PC-9 (cell line): ENCODE measurements at regions not wholly inside any gene's neighbourhood (a gene's known extent, or its start where the extent isn't known, plus 50 kb on each side); places are given as distances from the start of the nearest gene placed in this dataset.

Source experiments
- BruUV-seq: library from RNA; stranded (reverse); fragments of 400-500 nt; replicated peaks from 2 replicates; lab custom pipeline; 2021; lab: Mats Ljungman, UMichigan
- CTCF ChIA-PET: fragments of 300-600 bp; sonication (Branson Sonifier 250); formaldehyde crosslinking; loops from one replicate; lab custom pipeline; 2022; ENCODE audit warnings: antibody characterized with exemption; lab: Charles Lee
- POLR2A ChIA-PET: fragments of 300-600 bp; sonication (Branson Sonifier 250); formaldehyde crosslinking; loops from one replicate; lab custom pipeline; 2022; ENCODE audit warnings: antibody characterized with exemption; ENCODE audit not compliant: unreplicated experiment; lab: Charles Lee
- DNase-seq, 2 experiments: peaks; one replicate each; pipeline versions ENCODE4 v3.0.0 to v3.0.0-alpha.2; 2015 to 2022; ENCODE audit warnings: mixed read lengths in 1 of 2
- H2AFZ ChIP-seq: fragments of 200-600 bp; sonication (generic); 2 replicates; pipeline ENCODE4 v1.8.1; 2017; ENCODE audit warnings: antibody characterized with exemption
- H3F3A ChIP-seq: fragments of 200-600 bp; sonication (generic); 2 replicates; pipeline ENCODE4 v1.8.1; 2017; ENCODE audit warnings: antibody characterized with exemption, mild to moderate bottlenecking, low read depth; ENCODE audit not compliant: insufficient read depth
- H3K27ac ChIP-seq: fragments of 200-600 bp; sonication (generic); 2 replicates; pipeline ENCODE4 v1.6.1; 2016; ENCODE audit warnings: mixed run types
- H3K27me3 ChIP-seq: fragments of 200-600 bp; sonication (generic); 2 replicates; pipeline ENCODE4 v1.6.1; 2016; ENCODE audit warnings: low read depth, mixed run types; ENCODE audit not compliant: insufficient read depth
- H3K36me3 ChIP-seq: fragments of 200-600 bp; sonication (generic); 2 replicates; pipeline ENCODE4 v1.6.1; 2016; ENCODE audit warnings: low read depth, mixed run types
- H3K4me1 ChIP-seq: fragments of 200-600 bp; sonication (generic); replicated peaks from 2 replicates; pipeline ENCODE4 v1.6.1; 2016; ENCODE audit warnings: mixed run types; ENCODE audit not compliant: insufficient read depth
- H3K4me2 ChIP-seq: fragments of 200-600 bp; sonication (generic); 2 replicates; pipeline ENCODE4 v1.6.1; 2017; ENCODE audit warnings: mixed run types
- H3K4me3 ChIP-seq: fragments of 200-600 bp; sonication (generic); 2 replicates; pipeline ENCODE4 v1.6.1; 2016; ENCODE audit warnings: mixed run types
- H3K79me2 ChIP-seq: fragments of 200-600 bp; sonication (generic); 2 replicates; pipeline ENCODE4 v1.6.1; 2017; ENCODE audit warnings: low read depth, mixed run types
- H3K9me2 ChIP-seq: fragments of 200-600 bp; sonication (generic); 2 replicates; pipeline ENCODE4 v1.8.1; 2017; ENCODE audit warnings: mild to moderate bottlenecking; ENCODE audit not compliant: insufficient read depth
- H3K9me3 ChIP-seq: fragments of 200-600 bp; sonication (generic); 2 replicates; pipeline ENCODE4 v1.8.1; 2016; ENCODE audit warnings: low read depth; ENCODE audit not compliant: insufficient read depth
- H4K20me1 ChIP-seq: fragments of 200-600 bp; sonication (generic); 2 replicates; pipeline ENCODE4 v1.8.1; 2017; ENCODE audit not compliant: insufficient read depth
- CTCF ChIP-seq: fragments of 200-600 bp; sonication (generic); conservative IDR thresholded peaks from 2 replicates; pipeline ENCODE4 v1.6.1; 2017; ENCODE audit warnings: mixed run types, antibody characterized with exemption, mild to moderate bottlenecking, moderate library complexity
- EZH2 ChIP-seq: fragments of 200-600 bp; sonication (generic); IDR thresholded peaks from 2 replicates; pipeline ENCODE4 v1.8.0; 2017; ENCODE audit warnings: antibody characterized with exemption, low read depth
- intact Hi-C: fragments of 100-400 bp; cut with micrococcal nuclease; formaldehyde crosslinking; loops from one replicate; pipeline ENCODE4 v1.10.0; 2022; ENCODE audit not compliant: unreplicated experiment

- POLR2A ChIA-PET: no interaction called here
- Histone ChIP-seq H3K9me2 (no peaks in the 10 kb centered on the region), H3K79me2 (no peaks in the 10 kb centered on the region), H3K4me2 (no peak overlapping the region), H3F3A (no peaks in the 10 kb centered on the region), H3K36me3 (no peaks in the 10 kb centered on the region), H3K27ac (no peak overlapping the region), H3K4me1 (no peaks in the 10 kb centered on the region), H3K9me3 (no peaks in the 10 kb centered on the region), H3K27me3 (no peaks in the 10 kb centered on the region), H2AFZ (no peak overlapping the region), H3K4me3 (no peak overlapping the region), H4K20me1 (no peaks in the 10 kb centered on the region)
- CTCF ChIA-PET: no interaction called here
- intact Hi-C loops: no loop called here
- TF ChIP-seq EZH2: no peak
- TF ChIP-seq CTCF: no peak
- no peak for DNase-seq
- BruUV-seq: no TSS peak
These were observed 243.7 kb upstream of the LYPLAL1 start for GRCh38 chr1:218930000-218930399.

- Histone ChIP-seq H3K79me2 (no peaks in the 10 kb centered on the region), H3K36me3 (no peaks in the 10 kb centered on the region), H3K27me3 (no peaks in the 10 kb centered on the region), H3K27ac (no peak overlapping the region), H3K4me1 (no peaks in the 10 kb centered on the region), H3K9me3 (no peaks in the 10 kb centered on the region), H3K4me3 (no peak overlapping the region), H2AFZ (no peak overlapping the region), H4K20me1 (no peaks in the 10 kb centered on the region), H3K9me2 (no peaks in the 10 kb centered on the region), H3K4me2 (no peak overlapping the region), H3F3A (no peaks in the 10 kb centered on the region)
- ChIA-PET POLR2A (no interaction called here), CTCF (no interaction called here)
- BruUV-seq: no TSS peak
- intact Hi-C loops: no loop called here
- DNase-seq: no peak
- TF ChIP-seq EZH2: no peak
- no peak for TF ChIP-seq CTCF
These were observed 243.0 kb upstream of the LYPLAL1 start for GRCh38 chr1:218930472-218931241.

DNA sequence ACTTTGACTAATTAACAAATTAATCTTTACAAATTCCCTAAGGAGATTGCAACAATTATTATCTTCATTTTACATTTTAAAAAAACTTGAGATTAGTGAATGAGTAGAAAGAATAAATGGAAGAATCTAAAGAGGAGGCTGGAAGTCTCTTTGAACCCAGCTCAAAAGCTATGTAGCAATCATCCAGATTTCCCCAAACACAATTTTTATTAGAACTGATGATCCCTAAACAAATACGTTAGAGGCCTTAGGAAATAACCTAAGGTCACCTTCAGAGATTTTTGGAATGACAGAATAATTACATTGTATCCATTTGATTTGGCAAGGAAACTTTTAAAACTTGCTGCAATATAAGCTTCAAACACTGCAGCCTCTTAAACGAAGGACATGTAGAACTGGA lies 242.4 kb upstream of the LYPLAL1 start:
- Histone ChIP-seq H3K4me3 (no peak overlapping the region), H3K9me2 (no peaks in the 10 kb centered on the region), H3K27ac (no peak overlapping the region), H3K27me3 (no peaks in the 10 kb centered on the region), H3F3A (no peaks in the 10 kb centered on the region), H3K4me2 (no peak overlapping the region), H2AFZ (no peak overlapping the region), H3K9me3 (no peaks in the 10 kb centered on the region; the same call in 1 of the 2 replicates), H4K20me1 (no peaks in the 10 kb centered on the region), H3K4me1 (no peaks in the 10 kb centered on the region), H3K36me3 (no peaks in the 10 kb centered on the region), H3K79me2 (no peaks in the 10 kb centered on the region)
- DNase-seq: no peak
- BruUV-seq: no TSS peak
- ChIA-PET CTCF (no interaction called here), POLR2A (interaction anchor here (0.7 kb wide), 1 partner anchor 14 kb away, joined by 3 read pairs; no protein-coding TSS in a partner anchor)
- intact Hi-C loops: no loop called here
- TF ChIP-seq CTCF (no peak), EZH2 (no peak)
